ENCODE measurements at regions not wholly inside any gene's neighbourhood (a gene's known extent, or its start where the extent isn't known, plus 50 kb on each side); places are given as distances from the start of the nearest gene placed in this dataset.

GRCh38 chr1:10934150-10934818 is 78.2 kb upstream of the TARDBP start:
- no peaks in the 10 kb centered on the region for H3K9me3 ChIP-seq (ENCODE audit: low read depth)
- no peak for TF ChIP-seq CTCF (IDR thresholded peaks at IDR 0.05; ENCODE audit: low read depth, low read length)
- no peak for DNase-seq (ENCODE audit: low read depth in 1 of 2, low spot score in 1 of 2)
- H3K4me3 ChIP-seq: no peak overlapping the region
- H3K27me3 ChIP-seq: no peaks in the 10 kb centered on the region
- no peak overlapping the region for H3K27ac ChIP-seq
- H3K36me3 ChIP-seq: no peaks in the 10 kb centered on the region
- no peaks in the 10 kb centered on the region for H3K4me1 ChIP-seq (ENCODE audit: low read depth)

- no peak for TF ChIP-seq CTCF (IDR thresholded peaks at IDR 0.05; ENCODE audit: low read depth, low read length)
- Histone ChIP-seq H3K36me3 (no peaks in the 10 kb centered on the region), H3K4me1 (ENCODE audit: low read depth) (no peaks in the 10 kb centered on the region), H3K9me3 (ENCODE audit: low read depth) (no peaks in the 10 kb centered on the region), H3K27me3 (no peaks in the 10 kb centered on the region), H3K4me3 (no peak overlapping the region), H3K27ac (no peak overlapping the region)
- no peak for DNase-seq (ENCODE audit: low read depth in 1 of 2, low spot score in 1 of 2)
Observed at GRCh38 chr1:10935246-10935645, 77.2 kb upstream of the TARDBP start.

GRCh38 chr1:10935724-10936123 is 76.7 kb upstream of the TARDBP start:
- Histone ChIP-seq H3K4me3 (no peak overlapping the region), H3K4me1 (ENCODE audit: low read depth) (no peaks in the 10 kb centered on the region), H3K9me3 (ENCODE audit: low read depth) (no peaks in the 10 kb centered on the region), H3K27me3 (no peaks in the 10 kb centered on the region), H3K27ac (no peak overlapping the region), H3K36me3 (no peaks in the 10 kb centered on the region)
- TF ChIP-seq CTCF (IDR thresholded peaks at IDR 0.05; ENCODE audit: low read depth, low read length): no peak
- DNase-seq (ENCODE audit: low read depth in 1 of 2, low spot score in 1 of 2): no peak

GRCh38 chr1:10936998-10937901 is 75.2 kb upstream of the TARDBP start:
- no peak for DNase-seq (ENCODE audit: low read depth in 1 of 2, low spot score in 1 of 2)
- Histone ChIP-seq H3K4me1 (ENCODE audit: low read depth) (no peaks in the 10 kb centered on the region), H3K9me3 (ENCODE audit: low read depth) (no peaks in the 10 kb centered on the region), H3K27ac (no peak overlapping the region), H3K4me3 (no peak overlapping the region), H3K27me3 (no peaks in the 10 kb centered on the region), H3K36me3 (no peaks in the 10 kb centered on the region)
- TF ChIP-seq CTCF (IDR thresholded peaks at IDR 0.05; ENCODE audit: low read depth, low read length): no peak

- Histone ChIP-seq H3K27ac (no peak overlapping the region), H3K4me1 (ENCODE audit: low read depth) (no peaks in the 10 kb centered on the region), H3K27me3 (peaks cover 6% of the 10 kb centered on the region), H3K4me3 (no peak overlapping the region), H3K36me3 (no peaks in the 10 kb centered on the region), H3K9me3 (ENCODE audit: low read depth) (no peaks in the 10 kb centered on the region)
- TF ChIP-seq CTCF (IDR thresholded peaks at IDR 0.05; ENCODE audit: low read depth, low read length): no peak
- no peak for DNase-seq (ENCODE audit: low read depth in 1 of 2, low spot score in 1 of 2)
Observed at GRCh38 chr1:10938741-10939417, 73.6 kb upstream of the TARDBP start.

Data from cardiac muscle cell (in vitro differentiated cells and primary cell).